B cell (primary cell): ENCODE measurements at regions not wholly inside any gene's neighbourhood (a gene's known extent, or its start where the extent isn't known, plus 50 kb on each side); places are given as distances from the start of the nearest gene placed in this dataset.

ENCODE experiments used
- ATAC-seq: fragments of 200-7000 bp; cut with Tn5 transposase; one replicate; pipeline ENCODE4 v1.10.0; 2021; ENCODE audit warnings: low read depth, mild to moderate bottlenecking, moderate number of reproducible peaks, moderate library complexity
- CTCF ChIA-PET: fragments of 350-600 bp; sonication (Branson Sonifier 250); formaldehyde crosslinking; loops from one replicate; lab custom pipeline; 2021; ENCODE audit warnings: antibody characterized with exemption, inconsistent platforms; lab: Charles Lee
- POLR2A ChIA-PET: fragments of 350-600 bp; sonication (Branson Sonifier 250); formaldehyde crosslinking; loops from one replicate; lab custom pipeline; 2021; ENCODE audit warnings: antibody characterized with exemption; lab: Charles Lee
- DNase-seq: peaks from one replicate; pipeline ENCODE4 v3.0.0; 2013
- H2AFZ ChIP-seq: 2 replicates; pipeline ENCODE4 v1.6.1; 2012; ENCODE audit warnings: mild to moderate bottlenecking, low read depth, low read length; ENCODE audit not compliant: insufficient read depth, poor library complexity, severe bottlenecking
- H3K27ac ChIP-seq, 2 donors: 1 replicate in 1 of 2; 2 replicates in 1 of 2; pipeline ENCODE4 v1.5.1; 2012 to 2013; ENCODE audit warnings: low read length in 2 of 2, mild to moderate bottlenecking in 2 of 2, moderate library complexity in 1 of 2
- H3K27me3 ChIP-seq, 4 experiments: fragments of 200-600 bp in 1 of 4; sonication (generic) in 1 of 4; replicated peaks in 1 of 4; 1 replicate in 2 of 4; 2 replicates in 2 of 4; pipeline versions ENCODE4 v1.6.1 to v1.7.0; 2013 to 2016; ENCODE audit warnings: low read length in 3 of 4, mild to moderate bottlenecking in 2 of 4, mixed read lengths in 1 of 4, moderate library complexity in 1 of 4; ENCODE audit not compliant: insufficient read depth in 4 of 4, control insufficient read depth in 3 of 4; ENCODE audit errors: control extremely low read depth in 1 of 4
- H3K36me3 ChIP-seq, 2 experiments: replicated peaks in 1 of 2; 1 replicate in 1 of 2; 2 replicates in 1 of 2; pipeline versions ENCODE4 v1.6.1 to v1.7.1; 2013; ENCODE audit warnings: low read length in 1 of 2; ENCODE audit not compliant: insufficient read depth in 2 of 2, control insufficient read depth in 1 of 2; ENCODE audit errors: control extremely low read depth in 1 of 2, extremely low read depth in 1 of 2
- H3K4me1 ChIP-seq, 2 donors: fragments of 200-600 bp in 1 of 2; sonication (generic) in 1 of 2; 1 replicate in 1 of 2; 2 replicates in 1 of 2; pipeline versions ENCODE4 v1.5.1 to v1.6.1; 2013 to 2017; ENCODE audit warnings: low read length in 2 of 2; ENCODE audit not compliant: control insufficient read depth in 2 of 2, insufficient read depth in 2 of 2
- H3K4me2 ChIP-seq: replicated peaks from 2 replicates; pipeline ENCODE3; 2012; ENCODE audit warnings: mild to moderate bottlenecking, low read depth, low read length; ENCODE audit not compliant: poor library complexity, severe bottlenecking
- H3K4me3 ChIP-seq, 5 experiments: fragments of 200-600 bp in 1 of 5; sonication (generic) in 1 of 5; 1 replicate in 3 of 5; 2 replicates in 2 of 5; pipeline versions ENCODE4 v1.5.1 to v1.7.0; 2011 to 2016; ENCODE audit warnings: low read length in 4 of 5, mild to moderate bottlenecking in 4 of 5, low read depth in 2 of 5, control low read depth in 1 of 5, moderate library complexity in 1 of 5; ENCODE audit not compliant: insufficient read depth in 1 of 5; ENCODE audit errors: control extremely low read depth in 1 of 5, extremely low read depth in 1 of 5
- H3K79me2 ChIP-seq: fragments of 200-600 bp; sonication (generic); one replicate; pipeline ENCODE4 v1.6.0; 2016; ENCODE audit warnings: low read length; ENCODE audit not compliant: control insufficient read depth, insufficient read depth
- H3K9ac ChIP-seq: fragments of 200-600 bp; sonication (generic); 2 replicates; pipeline ENCODE4 v1.6.1; 2017; ENCODE audit warnings: mild to moderate bottlenecking, low read length, moderate library complexity
- H3K9me3 ChIP-seq, 3 donors: one replicate each; pipeline versions ENCODE4 v1.6.1 to v1.7.1; 2013; ENCODE audit warnings: low read length in 2 of 3; ENCODE audit not compliant: control insufficient read depth in 2 of 3, insufficient read depth in 1 of 3; ENCODE audit errors: control extremely low read depth in 1 of 3
- H4K20me1 ChIP-seq: 2 replicates; pipeline ENCODE4 v1.6.0; 2012; ENCODE audit warnings: mild to moderate bottlenecking, low read length; ENCODE audit not compliant: insufficient read depth, control insufficient read depth, poor library complexity, severe bottlenecking
- H3K27ac Mint-ChIP-seq: one replicate; pipeline ENCODE4 v1.8.0; 2021; ENCODE audit warnings: mixed read lengths
- H3K27me3 Mint-ChIP-seq: one replicate; pipeline ENCODE4 v1.8.0; 2021; ENCODE audit warnings: mixed read lengths
- H3K4me1 Mint-ChIP-seq: one replicate; pipeline ENCODE4 v1.8.0; 2021; ENCODE audit warnings: mixed read lengths
- H3K4me3 Mint-ChIP-seq: one replicate; pipeline ENCODE4 v1.8.0; 2021; ENCODE audit warnings: mixed read lengths
- H3K9me3 Mint-ChIP-seq: one replicate; pipeline ENCODE4 v1.8.0; 2022; ENCODE audit warnings: mixed read lengths; ENCODE audit not compliant: insufficient read depth
- CTCF ChIP-seq: fragments of 200-600 bp; IDR thresholded peaks from one replicate; pipeline ENCODE4 v1.8.0; 2022; ENCODE audit warnings: antibody characterized with exemption, mild to moderate bottlenecking
- EZH2 ChIP-seq: IDR thresholded peaks from 2 replicates; pipeline ENCODE4 v1.6.1; 2012; ENCODE audit warnings: borderline replicate concordance, low read depth, mild to moderate bottlenecking, moderate library complexity, low read length; ENCODE audit not compliant: insufficient read depth, poor library complexity, severe bottlenecking
- WGBS: methylation state at CpG from one replicate; pipeline ENCODE4 v1.1.5; 2013; ENCODE audit warnings: missing lambda C conversion rate; ENCODE audit not compliant: insufficient coverage; 5-methylcytosine and 5-hydroxymethylcytosine counted together
- intact Hi-C: fragments of 100-400 bp; cut with micrococcal nuclease; formaldehyde crosslinking; loops from one replicate; pipeline ENCODE4 v1.10.0; 2022

- H4K20me1 ChIP-seq, result no peaks in the 10 kb centered on the region
- no peaks in the 10 kb centered on the region for H3K36me3 ChIP-seq
- no peak overlapping the region for H3K27ac ChIP-seq
- H3K27me3 ChIP-seq, result no peaks in the 10 kb centered on the region
- peak overlapping the region; percentile 58 for H3K4me2 ChIP-seq
- Mint-ChIP-seq H3K4me3 (peak overlapping the region; percentile 69), H3K4me1 (peaks cover 41% of the 10 kb centered on the region), H3K9me3 (no peaks in the 10 kb centered on the region), H3K27me3 (no peaks in the 10 kb centered on the region), H3K27ac (no peak overlapping the region)
- H3K9ac ChIP-seq, result no peak overlapping the region
- 42% methylated on average over 2 of the region's 3 CpGs for WGBS
- ATAC-seq (peak; percentile 43), DNase-seq (peak; percentile 52)
- no peak for TF ChIP-seq CTCF
- no peak for TF ChIP-seq EZH2
- H2AFZ ChIP-seq, result no peak overlapping the region
- POLR2A ChIA-PET, result no interaction called here
- no peaks in the 10 kb centered on the region for H3K79me2 ChIP-seq
- H3K4me3 ChIP-seq, result peak overlapping the region in 1 of 5 experiments; percentile 36
- H3K4me1 ChIP-seq, result peaks cover 24 to 37% of the 10 kb centered on the region in 2 donors
- intact Hi-C loops, result no loop called here
- CTCF ChIA-PET, result no interaction called here
- no peaks in the 10 kb centered on the region for H3K9me3 ChIP-seq
Observed at GRCh38 chr7:35571611-35572240, 123.2 kb downstream of the HERPUD2 start.

GRCh38 chr7:35570937-35571336 is 124.0 kb downstream of the HERPUD2 start:
- H4K20me1 ChIP-seq, result no peaks in the 10 kb centered on the region
- H3K27ac ChIP-seq, result no peak overlapping the region
- ATAC-seq (no peak), DNase-seq (no peak)
- no peak overlapping the region for H3K4me3 ChIP-seq
- CTCF ChIA-PET, result no interaction called here
- H3K9me3 ChIP-seq, result no peaks in the 10 kb centered on the region
- H3K36me3 ChIP-seq, result no peaks in the 10 kb centered on the region
- intact Hi-C loops, result no loop called here
- Mint-ChIP-seq H3K4me1 (peaks cover 40% of the 10 kb centered on the region), H3K9me3 (no peaks in the 10 kb centered on the region), H3K4me3 (peak overlapping the region; percentile 55), H3K27me3 (no peaks in the 10 kb centered on the region), H3K27ac (peak overlapping the region; percentile 61)
- H3K27me3 ChIP-seq, result no peaks in the 10 kb centered on the region
- WGBS, result 63% methylated on average over 2 of the region's 5 CpGs
- H3K79me2 ChIP-seq, result no peaks in the 10 kb centered on the region
- H3K4me2 ChIP-seq, result peak overlapping the region; percentile 25
- peak overlapping the region; percentile 3 for H2AFZ ChIP-seq
- H3K9ac ChIP-seq, result no peak overlapping the region
- TF ChIP-seq CTCF (no peak), EZH2 (no peak)
- peaks cover 24 to 34% of the 10 kb centered on the region in 2 donors for H3K4me1 ChIP-seq
- POLR2A ChIA-PET, result no interaction called here
